ENCODE measurements at regions not wholly inside any gene's neighbourhood (a gene's known extent, or its start where the extent isn't known, plus 50 kb on each side); places are given as distances from the start of the nearest gene placed in this dataset.

DNA sequence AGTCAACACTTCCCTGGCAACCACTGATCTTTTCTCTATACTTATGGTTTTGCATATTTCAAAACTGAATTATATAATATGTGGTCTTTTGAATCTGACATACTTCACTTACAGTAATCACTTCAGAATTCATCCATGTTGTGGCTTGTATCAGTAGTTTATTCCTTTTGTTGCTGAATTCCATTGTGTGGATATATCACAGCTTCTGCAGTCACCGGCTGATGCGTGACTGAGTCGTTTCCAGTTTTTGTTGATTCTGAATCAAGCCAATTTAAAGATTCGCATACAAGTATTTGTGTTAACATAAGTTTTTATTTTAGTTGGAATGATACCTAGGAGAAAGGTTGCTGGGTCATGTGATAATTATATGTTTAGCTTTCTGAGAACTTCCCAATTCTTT lies 672.5 kb upstream of the ANKRD30A start:
- TF ChIP-seq, protein P1, sequence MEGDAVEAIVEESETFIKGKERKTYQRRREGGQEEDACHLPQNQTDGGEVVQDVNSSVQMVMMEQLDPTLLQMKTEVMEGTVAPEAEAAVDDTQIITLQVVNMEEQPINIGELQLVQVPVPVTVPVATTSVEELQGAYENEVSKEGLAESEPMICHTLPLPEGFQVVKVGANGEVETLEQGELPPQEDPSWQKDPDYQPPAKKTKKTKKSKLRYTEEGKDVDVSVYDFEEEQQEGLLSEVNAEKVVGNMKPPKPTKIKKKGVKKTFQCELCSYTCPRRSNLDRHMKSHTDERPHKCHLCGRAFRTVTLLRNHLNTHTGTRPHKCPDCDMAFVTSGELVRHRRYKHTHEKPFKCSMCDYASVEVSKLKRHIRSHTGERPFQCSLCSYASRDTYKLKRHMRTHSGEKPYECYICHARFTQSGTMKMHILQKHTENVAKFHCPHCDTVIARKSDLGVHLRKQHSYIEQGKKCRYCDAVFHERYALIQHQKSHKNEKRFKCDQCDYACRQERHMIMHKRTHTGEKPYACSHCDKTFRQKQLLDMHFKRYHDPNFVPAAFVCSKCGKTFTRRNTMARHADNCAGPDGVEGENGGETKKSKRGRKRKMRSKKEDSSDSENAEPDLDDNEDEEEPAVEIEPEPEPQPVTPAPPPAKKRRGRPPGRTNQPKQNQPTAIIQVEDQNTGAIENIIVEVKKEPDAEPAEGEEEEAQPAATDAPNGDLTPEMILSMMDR (IDR thresholded peaks at IDR 0.05; ENCODE audit: control insufficient read depth, insufficient read depth, low read depth, low read length, missing control alignments) = no peak
- no peak overlapping the region for H3K4me3 ChIP-seq (ENCODE audit: control insufficient read depth, low read depth, low read length)
- no peak for DNase-seq (ENCODE audit: low read depth)

- TF ChIP-seq, protein P1 (IDR thresholded peaks at IDR 0.05; ENCODE audit: control insufficient read depth, insufficient read depth, low read depth, low read length, missing control alignments) = no peak
- no peak for DNase-seq (ENCODE audit: low read depth)
- H3K4me3 ChIP-seq (ENCODE audit: control insufficient read depth, low read depth, low read length) = no peak overlapping the region
Measured at GRCh38 chr10:36451391-36451970, 673.9 kb upstream of the ANKRD30A start.

DNA sequence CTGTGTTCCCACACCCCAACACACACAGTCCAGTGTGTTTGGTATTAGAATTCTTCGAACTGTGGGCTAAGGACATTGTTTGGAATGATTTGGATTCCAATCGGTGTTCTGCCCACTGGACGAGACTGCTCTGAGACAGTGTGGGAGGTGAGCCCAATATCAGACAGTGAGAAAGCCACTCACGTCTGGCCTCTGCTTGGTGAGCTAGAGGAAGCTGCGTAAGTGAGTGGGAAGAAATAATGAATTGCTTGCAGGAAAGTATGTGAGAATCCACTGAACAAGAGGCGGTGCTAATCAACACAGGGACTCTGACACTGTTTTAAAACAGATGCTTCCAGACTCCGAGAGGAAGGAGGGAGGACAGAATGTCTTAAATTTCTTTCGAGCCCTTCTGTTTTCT lies 675.0 kb upstream of the ANKRD30A start:
- DNase-seq (ENCODE audit: low read depth) = peak; percentile 59
- H3K4me3 ChIP-seq (ENCODE audit: control insufficient read depth, low read depth, low read length) = peak overlapping the region; percentile 12
- TF ChIP-seq, protein P1 (IDR thresholded peaks at IDR 0.05; ENCODE audit: control insufficient read depth, insufficient read depth, low read depth, low read length, missing control alignments) = no peak

GRCh38 chr10:36448760-36449691 lies 676.4 kb upstream of the ANKRD30A start:
- DNase-seq (ENCODE audit: low read depth) = no peak
- no peak overlapping the region for H3K4me3 ChIP-seq (ENCODE audit: control insufficient read depth, low read depth, low read length)
- TF ChIP-seq, protein P1 (IDR thresholded peaks at IDR 0.05; ENCODE audit: control insufficient read depth, insufficient read depth, low read depth, low read length, missing control alignments) = no peak

GRCh38 chr10:36446881-36447280 lies 678.5 kb upstream of the ANKRD30A start:
- H3K4me3 ChIP-seq (ENCODE audit: control insufficient read depth, low read depth, low read length) = no peak overlapping the region
- no peak for DNase-seq (ENCODE audit: low read depth)
- TF ChIP-seq, protein P1 (IDR thresholded peaks at IDR 0.05; ENCODE audit: control insufficient read depth, insufficient read depth, low read depth, low read length, missing control alignments) = no peak

DNA sequence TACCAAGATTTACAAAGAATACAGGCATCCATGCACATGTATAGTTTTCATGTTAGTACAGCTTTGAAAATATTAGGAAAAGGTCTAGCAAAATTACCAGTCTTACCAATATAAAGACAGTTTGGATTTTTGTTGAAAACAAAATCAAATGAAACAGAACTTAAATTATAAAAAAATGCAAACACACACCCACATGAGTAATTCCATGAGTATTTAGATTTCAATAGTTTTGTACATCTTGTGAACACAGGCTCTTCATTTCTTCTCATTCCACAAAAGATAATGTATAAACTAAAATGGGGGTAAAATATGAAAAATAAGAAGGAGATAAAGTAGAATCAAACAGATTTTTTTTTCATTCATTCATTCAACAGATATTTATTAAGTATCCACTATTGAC lies 682.2 kb upstream of the ANKRD30A start:
- DNase-seq (ENCODE audit: low read depth) = no peak
- TF ChIP-seq, protein P1 (IDR thresholded peaks at IDR 0.05; ENCODE audit: control insufficient read depth, insufficient read depth, low read depth, low read length, missing control alignments) = no peak
- no peak overlapping the region for H3K4me3 ChIP-seq (ENCODE audit: control insufficient read depth, low read depth, low read length)
